GM19372 (cell line): ENCODE measurements at regions not wholly inside any gene's neighbourhood (a gene's known extent, or its start where the extent isn't known, plus 50 kb on each side); places are given as distances from the start of the nearest gene placed in this dataset.

Experiments used
- ATAC-seq: cut with Tn5 transposase; IDR thresholded peaks from one replicate; pipeline ENCODE4 v1.9.1; 2021; ENCODE audit warnings: mild to moderate bottlenecking, low read depth, moderate library complexity; ENCODE audit not compliant: unreplicated experiment

- no peak for ATAC-seq
These were observed 987.0 kb downstream of the NSUN3 start for GRCh38 chr3:95049841-95050240.

GRCh38 chr3:95055288-95055687 lies 992.4 kb downstream of the NSUN3 start:
- ATAC-seq = no peak

- no peak for ATAC-seq
These were observed 1019.3 kb downstream of the NSUN3 start for GRCh38 chr3:95082191-95082590.

- ATAC-seq = no peak
These were observed 1021.9 kb downstream of the NSUN3 start for GRCh38 chr3:95084738-95085137.

GRCh38 chr3:95088464-95088863 lies 1025.6 kb downstream of the NSUN3 start:
- ATAC-seq = no peak

- no peak for ATAC-seq
These were observed 1034.6 kb downstream of the NSUN3 start for GRCh38 chr3:95097493-95097892.

GRCh38 chr3:95120921-95121320 lies 1058.1 kb downstream of the NSUN3 start:
- no peak for ATAC-seq

- ATAC-seq = no peak
These were observed 1060.2 kb downstream of the NSUN3 start for GRCh38 chr3:95123104-95123503.

GRCh38 chr3:95134693-95135413 lies 1072.0 kb downstream of the NSUN3 start:
- ATAC-seq = no peak

GRCh38 chr3:95148107-95148506 lies 1085.2 kb downstream of the NSUN3 start:
- no peak for ATAC-seq

GRCh38 chr3:95151590-95151989 lies 1088.7 kb downstream of the NSUN3 start:
- ATAC-seq = no peak

- no peak for ATAC-seq
These were observed 1091.9 kb downstream of the NSUN3 start for GRCh38 chr3:95154766-95155165.

GRCh38 chr3:95162794-95163193 lies 1099.9 kb downstream of the NSUN3 start:
- no peak for ATAC-seq

- no peak for ATAC-seq
These were observed 1104.9 kb downstream of the NSUN3 start for GRCh38 chr3:95167748-95168147.

GRCh38 chr3:95168526-95168925 lies 1105.7 kb downstream of the NSUN3 start:
- ATAC-seq = no peak

- ATAC-seq = no peak
These were observed 1109.5 kb downstream of the NSUN3 start for GRCh38 chr3:95172164-95172943.

- ATAC-seq = no peak
These were observed 1114.2 kb downstream of the NSUN3 start for GRCh38 chr3:95177096-95177495.

GRCh38 chr3:95184038-95184437 lies 1121.2 kb downstream of the NSUN3 start:
- no peak for ATAC-seq

- no peak for ATAC-seq
These were observed 1126.5 kb downstream of the NSUN3 start for GRCh38 chr3:95189348-95189747.

- ATAC-seq = no peak
These were observed 1134.8 kb downstream of the NSUN3 start for GRCh38 chr3:95197661-95198060.

GRCh38 chr3:95200384-95200783 lies 1137.5 kb downstream of the NSUN3 start:
- no peak for ATAC-seq

GRCh38 chr3:95210878-95211277 lies 1148.0 kb downstream of the NSUN3 start:
- no peak for ATAC-seq
